Right renal pelvis (tissue), 4 donors: ENCODE measurements at regions not wholly inside any gene's neighbourhood (a gene's known extent, or its start where the extent isn't known, plus 50 kb on each side); places are given as distances from the start of the nearest gene placed in this dataset.

Experiments used
- DNase-seq, 4 donors: peaks; one replicate each; pipeline ENCODE4 v3.0.0-alpha.2; 2013; ENCODE audit warnings: low read depth in 4 of 4, low spot score in 3 of 4, missing footprints in 1 of 4

DNA sequence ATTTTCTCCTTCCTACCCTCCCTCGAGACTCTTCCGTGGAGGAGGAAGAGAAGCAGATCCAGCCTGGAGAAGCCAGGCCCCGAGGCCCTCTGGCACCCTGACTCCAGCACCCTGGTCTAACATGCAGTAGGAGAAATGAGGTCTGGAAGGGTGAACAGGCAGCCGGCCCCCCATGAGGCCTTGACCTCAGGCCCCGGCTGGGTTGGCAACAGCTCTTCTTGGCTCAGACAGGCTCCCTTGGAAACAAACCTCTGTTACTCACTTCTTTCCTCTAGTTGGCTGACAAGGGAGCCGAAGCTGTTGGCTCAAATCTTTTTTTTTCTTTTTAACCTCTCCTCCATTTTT lies 73.4 kb downstream of the CPN2 start:
- no peak for DNase-seq

DNA sequence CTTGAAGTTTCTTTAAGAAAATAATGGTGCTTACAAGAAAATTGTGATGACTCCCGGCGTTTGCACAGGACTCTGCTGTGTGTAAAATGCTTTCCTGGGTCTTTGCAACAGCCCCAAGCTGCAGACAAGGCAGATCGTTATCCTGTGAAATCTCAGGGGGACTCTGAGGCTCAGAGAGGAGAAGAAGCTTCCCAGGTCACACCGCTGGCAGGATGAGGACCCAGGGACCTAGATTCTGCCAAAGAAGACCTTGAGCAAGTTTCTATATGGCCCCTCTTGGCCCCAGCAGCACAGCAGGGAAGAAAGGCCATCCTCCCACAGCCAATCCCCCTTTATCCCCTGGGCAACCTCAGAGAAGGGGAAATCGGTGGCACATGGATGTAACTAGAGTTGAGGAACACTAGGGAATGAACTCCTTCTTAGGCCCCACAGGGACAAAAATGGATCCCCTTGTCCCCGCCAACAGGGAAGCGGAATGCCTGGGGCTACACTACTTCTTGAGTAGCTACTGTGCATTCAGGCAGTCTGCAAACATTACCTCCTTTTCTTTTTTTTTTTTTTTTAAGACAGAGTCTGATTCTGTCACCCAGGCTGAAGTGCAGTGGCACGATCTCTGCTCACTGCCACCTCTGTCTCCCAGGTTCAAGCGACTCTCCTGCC lies 72.8 kb downstream of the CPN2 start:
- no peak for DNase-seq

DNA sequence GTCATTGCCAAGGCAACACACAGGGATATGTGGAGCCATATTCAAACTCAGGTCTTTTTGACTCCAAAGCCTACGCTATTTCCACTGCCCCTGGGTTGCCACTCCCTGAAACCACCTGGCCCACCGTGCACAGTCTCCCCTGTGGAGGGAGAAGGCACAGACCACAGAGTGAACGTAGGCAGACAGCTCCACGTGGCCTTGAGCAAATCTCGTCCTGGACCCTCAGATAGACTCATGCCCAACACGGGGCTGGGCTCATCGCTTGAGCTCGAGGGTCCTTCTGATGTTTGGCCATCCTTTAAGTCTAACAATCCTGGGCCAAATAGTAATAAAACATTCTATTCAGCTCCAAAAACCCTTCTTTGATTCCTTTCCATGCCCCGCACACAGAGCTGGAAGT lies 72.0 kb downstream of the CPN2 start:
- DNase-seq, result no peak

DNA sequence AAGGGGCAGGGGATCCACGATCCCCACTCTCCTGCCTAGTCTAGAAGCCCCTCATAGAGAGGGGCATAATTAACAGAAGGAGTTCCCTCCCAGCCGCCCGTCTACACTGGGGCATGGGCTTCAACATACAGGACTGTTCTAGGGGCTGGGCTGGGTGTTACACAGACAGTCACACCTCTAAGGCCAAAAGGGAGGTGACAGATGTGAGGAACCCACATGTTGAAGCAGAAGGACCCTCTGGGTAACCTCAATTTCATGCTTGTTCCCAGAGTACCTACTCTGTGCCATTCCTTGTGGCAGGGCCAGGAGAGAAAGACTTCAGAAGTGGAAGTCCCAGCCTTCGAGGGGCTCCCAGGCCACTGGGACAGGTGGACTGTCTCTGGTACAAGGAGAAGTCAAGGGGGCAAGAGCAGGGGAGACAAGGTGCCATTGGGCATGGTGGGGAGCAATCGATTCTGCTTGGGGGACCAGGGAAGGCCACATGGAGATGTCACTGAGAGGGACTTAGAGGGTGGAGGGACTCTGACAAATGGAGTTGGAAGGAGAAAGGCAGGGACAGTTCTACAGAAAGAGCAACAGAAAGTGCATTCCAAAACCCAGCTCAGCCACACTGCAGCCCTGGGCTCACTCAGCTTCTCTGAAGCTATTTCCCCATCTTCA lies 71.3 kb downstream of the CPN2 start:
- DNase-seq, result no peak

DNA sequence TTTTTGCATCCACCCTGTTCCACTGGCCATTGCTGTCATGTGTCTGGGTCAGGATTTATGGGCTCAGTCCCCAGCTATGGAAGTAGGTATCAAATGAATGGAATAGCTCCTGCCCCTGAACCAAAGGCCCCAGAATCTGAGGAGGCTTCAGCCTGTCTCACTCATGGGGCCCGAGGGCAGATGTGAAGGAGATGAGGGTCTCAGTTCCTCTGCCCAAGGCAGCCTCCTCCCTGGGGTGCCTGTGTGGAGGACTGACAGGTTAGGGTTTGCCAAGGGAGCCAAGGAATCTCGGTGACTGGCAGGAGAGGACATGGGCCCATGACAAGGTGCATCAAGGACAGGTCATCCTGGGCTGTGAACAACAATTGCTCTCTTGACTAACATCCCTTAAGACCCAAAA lies 70.4 kb downstream of the CPN2 start:
- DNase-seq, result no peak

DNA sequence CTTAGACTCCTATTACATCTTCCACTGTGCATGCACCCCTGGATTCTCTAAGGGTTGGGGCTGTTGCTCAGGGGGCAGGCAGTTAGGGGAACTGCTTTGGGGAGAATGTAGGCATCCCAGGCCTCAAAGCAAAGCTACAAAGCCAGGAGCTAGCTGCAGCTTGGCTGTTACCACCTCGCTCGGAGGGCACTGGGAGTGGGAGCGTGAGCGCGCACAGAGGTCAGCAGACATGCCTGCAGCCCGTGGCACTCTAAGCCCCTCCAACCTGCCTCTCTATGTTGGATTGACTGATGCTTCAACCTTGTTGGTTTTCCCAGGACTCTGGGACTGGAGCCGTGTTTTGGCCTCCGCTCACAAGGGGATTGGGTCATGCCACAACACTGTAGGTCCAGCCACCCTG lies 69.8 kb downstream of the CPN2 start:
- DNase-seq, result no peak

DNA sequence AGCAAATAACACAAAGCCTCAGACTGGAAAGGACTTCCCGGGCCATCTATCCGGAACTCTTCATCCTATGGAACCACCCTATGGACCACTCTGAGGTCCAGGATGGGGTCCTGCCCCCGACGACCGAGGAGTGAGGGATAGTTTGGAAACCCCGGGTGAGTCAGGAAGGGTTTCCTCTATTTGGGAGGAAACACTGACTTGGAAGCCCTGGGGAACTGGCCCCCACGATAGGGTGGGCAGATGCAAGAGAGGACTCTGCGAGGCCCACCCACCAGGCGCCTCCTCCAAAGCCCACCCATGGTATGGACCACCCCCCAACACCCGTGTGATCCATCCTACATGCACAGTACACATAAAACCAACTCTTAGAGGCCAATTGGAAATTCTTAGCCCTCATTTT lies 69.4 kb downstream of the CPN2 start:
- DNase-seq, result no peak

DNA sequence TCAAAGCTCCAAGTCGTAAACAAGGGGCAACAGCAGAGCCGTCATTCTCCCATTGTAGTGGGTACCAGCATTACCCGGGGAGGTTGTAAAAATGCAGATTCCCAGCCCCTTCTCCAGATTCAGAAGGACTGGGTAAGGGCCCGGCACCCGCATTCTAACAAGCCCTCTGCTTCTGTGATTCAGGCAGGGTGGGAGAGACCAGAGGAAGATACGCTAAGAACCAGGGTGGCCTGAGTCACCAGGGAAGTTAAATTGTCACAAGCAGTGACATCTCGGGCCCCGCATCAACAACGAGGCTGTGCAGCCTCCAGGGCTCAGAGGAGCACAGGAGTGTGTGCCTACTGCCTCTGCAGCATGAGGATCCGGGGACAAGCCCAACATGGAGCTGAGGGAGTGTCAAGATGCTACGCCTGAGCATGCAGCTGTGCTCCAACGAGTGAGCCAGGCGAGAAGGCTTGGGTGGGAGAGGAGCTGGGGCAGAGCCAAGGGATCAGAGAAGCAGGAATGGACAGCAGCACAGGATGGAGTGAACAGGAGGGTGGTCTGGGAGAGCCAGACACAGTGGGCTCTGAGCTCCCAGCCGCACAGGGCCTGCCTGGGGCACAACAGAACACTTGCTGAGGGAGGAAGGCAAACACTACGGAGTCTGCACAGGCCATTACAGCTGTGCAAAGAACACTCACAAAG lies 68.5 kb downstream of the CPN2 start:
- DNase-seq, result no peak

DNA sequence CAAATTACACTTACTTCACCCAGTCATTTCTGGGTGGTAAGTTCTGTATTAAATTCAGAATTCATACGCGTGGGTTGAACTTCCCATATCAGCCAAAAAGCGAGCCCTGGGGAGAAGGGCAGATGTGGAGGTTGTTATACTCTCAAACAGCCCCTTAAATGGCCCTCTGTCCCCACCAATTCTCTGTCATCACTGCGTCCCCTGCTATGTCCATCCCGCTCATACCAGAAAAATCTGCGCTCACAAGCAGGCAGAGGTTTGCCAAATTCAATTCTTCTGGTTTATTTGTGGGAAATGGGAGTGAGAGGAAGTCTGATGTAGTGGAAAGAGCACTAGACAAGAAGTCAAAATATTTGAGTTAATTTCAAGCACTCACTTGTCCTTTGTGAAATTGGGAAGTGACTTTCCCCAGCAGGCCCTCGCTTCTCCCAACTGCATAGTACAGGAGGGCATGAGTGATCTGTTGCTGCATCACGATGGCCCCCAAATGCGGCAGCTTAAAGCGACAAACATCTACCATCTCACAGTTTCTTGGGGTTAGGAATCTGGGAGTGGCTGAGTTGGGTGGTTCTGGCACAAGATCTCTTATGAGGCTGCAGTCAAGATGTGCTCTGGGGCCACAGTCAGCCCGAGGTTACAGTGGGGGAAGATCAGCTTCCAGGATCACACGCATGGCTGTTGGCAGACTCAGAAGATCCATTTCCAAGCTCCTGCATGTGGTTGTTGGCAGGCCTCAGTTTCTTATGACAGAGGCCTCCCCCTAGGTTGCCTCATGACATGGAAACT lies 67.7 kb downstream of the CPN2 start:
- no peak for DNase-seq

DNA sequence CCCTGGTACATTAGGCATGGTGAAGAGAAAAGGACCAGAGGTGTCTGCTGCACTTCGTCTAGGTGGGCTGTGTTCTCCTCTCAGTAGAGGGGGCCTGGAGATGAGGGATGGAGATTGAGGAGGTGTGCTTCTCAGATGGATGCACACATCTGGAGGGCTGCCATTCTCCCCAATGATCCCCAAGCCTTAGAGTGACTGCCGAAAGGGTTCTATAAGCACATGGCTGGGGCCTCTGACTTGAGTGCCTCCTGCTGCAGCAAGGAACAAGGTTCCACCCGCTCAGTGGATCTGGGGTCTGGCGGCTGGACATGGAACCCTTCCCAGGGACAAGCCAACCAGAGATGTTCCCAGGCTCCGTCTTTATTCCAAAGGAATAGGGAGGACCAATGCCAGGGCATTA lies 66.8 kb downstream of the CPN2 start:
- no peak for DNase-seq

DNA sequence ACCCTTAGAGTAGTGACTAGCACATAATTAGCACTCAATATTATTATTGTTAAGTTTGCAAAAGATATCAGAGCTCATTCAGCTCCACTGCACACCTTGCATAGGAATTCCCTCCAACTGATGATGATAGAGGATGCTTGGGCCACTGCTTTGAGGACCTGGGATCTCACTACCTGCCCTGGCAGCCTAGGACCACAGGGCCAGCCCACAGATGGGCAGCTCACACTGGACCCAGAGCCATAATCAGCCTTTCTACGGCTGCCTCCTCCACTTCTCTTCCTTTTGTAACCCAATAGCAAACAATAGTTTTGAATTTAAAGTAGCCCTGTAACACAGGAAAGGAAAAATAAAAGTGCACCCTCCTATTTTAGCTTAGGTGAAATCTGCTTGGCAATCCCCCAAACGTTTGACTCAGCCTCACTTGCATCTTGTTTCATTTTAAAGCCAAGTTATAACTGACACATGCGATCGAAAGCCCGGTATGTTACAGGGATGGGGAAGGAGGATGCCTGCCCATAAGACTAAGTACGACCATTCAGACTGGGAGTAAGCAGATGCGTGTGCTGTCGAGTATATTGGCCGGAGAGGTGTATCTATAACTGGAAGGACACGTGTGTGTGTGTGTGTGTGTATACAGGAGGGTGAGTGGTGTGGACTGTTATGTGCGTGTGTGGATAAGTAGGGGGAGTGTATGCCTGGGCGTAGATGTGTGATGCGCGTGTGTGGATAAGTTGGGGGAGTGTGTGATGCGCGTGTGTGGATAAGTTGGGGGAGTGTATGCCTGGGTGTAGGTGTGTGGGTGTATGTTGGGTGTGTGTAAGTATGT lies 65.9 kb downstream of the CPN2 start:
- DNase-seq, result no peak

DNA sequence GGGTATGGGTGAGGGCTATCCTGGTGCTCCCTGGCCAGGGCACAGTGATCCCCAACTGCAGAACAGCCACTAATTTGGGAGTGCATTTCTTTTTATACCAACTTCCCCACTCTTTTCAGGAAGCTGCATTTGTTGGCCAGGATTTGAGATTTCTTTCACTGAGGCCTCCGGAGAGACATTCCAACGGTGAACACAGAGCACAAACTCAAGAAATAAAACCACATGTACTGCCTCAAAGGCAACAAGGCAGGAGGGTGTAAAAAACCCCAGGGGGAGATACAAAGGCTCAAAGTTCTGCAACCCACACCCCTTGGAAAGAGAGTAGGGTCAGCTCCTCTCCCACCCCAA lies 65.3 kb downstream of the CPN2 start:
- DNase-seq, result no peak

DNA sequence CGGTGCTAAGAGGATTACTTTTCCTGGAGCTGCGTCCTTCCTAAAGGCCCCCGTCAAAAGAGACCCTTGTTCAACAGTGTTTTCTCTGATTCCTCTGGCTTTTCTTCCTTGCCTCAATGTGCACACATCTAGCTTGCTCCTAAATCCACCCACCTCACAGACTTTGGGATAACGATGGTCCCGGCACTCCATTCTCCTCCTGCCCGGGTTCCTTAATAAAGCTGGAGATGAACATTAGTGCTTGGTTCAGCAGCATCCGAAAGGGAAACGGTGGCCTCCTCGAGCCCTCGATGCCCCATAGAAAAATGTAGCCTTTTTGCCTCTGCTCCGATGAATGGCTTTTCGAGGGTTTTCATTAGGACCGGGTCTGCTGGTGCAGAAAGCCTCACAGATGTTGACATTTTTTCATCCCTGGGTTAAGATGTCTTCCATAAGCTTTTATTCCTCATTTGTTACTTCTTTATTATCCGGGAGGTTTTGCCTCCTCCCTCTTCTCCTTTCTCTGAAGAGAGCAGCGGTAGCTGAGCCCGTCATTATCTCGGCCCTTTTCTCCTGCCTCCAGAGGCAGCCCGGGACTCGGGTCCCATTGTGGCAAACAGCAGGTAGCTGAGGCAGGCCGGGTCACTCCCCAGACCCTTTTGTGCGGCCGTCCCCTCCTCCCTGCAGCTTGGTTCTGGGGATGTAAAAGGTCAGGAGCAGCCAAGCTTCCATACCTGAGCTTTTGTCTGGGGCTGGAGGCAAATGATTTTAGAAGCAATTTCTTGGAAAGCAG lies 64.6 kb downstream of the CPN2 start:
- DNase-seq, result no peak

DNA sequence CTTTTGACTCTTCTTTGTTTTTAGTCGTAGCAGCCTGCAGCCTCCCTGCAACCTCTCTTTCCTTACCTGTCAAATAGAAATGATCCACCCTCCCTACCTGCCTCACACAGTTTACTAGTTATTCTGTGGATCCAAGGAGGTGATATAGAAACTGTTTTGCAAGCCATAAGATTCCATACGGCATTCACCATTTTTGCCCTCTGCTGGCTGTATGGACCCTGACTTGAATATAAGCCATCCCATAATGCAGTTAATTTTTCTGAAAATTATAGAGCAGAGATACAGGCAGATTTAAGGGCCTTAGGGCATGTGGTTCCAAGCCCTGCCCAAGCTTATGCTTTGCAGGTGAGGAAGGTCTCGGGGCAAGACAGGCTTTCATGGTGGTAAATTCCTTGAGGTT lies 63.8 kb downstream of the CPN2 start:
- DNase-seq, result no peak

DNA sequence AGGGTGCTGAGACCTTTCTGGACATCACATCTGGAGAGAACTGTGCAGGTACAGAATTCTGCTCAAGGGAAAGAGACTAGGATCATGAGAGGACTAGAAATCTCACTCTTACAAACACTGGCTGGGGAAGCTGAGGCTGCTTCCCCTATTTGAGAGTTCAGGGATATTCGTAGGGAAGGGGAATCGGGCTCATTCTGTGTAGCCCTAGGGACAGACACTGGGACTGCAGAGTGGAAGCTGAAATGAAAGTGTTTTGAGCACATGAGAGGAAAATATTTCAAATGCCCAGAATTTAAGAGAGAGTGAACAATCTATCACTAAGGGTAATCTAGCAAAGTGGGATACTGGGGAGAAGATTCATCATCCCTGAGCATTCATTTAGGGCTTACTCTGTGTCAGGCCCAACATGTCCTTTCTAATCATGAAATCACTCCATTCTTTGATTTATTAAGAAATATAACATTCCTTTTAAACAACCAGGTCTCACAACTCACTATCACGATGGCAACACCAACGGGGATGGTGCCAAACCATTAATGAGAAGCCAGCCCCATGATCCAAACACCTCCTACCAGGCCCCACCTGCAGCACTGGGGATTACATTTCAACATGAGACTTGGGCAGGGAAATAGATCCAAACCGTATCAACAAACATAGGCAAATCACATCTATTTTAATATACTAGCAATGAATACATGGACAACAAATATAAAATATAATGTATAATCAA lies 63.0 kb downstream of the CPN2 start:
- DNase-seq, result no peak
